Fibroblast of pulmonary artery (primary cell): ENCODE measurements at regions not wholly inside any gene's neighbourhood (a gene's known extent, or its start where the extent isn't known, plus 50 kb on each side); places are given as distances from the start of the nearest gene placed in this dataset.

Source experiments
- DNase-seq: peaks from one replicate; pipeline ENCODE4 v3.0.0-alpha.2; 2010; ENCODE audit warnings: low read depth
- H3K4me3 ChIP-seq: replicated peaks from 2 replicates; pipeline ENCODE4 v1.5.1; 2011; ENCODE audit warnings: low read depth, mild to moderate bottlenecking, control low read depth, low read length, moderate library complexity
- CTCF ChIP-seq: IDR thresholded peaks from 2 replicates; pipeline ENCODE4 v1.5.1; 2011; ENCODE audit warnings: mild to moderate bottlenecking, control low read depth, low read length, inconsistent platforms; ENCODE audit errors: missing control alignments

- no peak overlapping the region for H3K4me3 ChIP-seq
- DNase-seq = no peak
- no peak for TF ChIP-seq CTCF
Measured at GRCh38 chr2:176830362-176830761, 382.2 kb upstream of the HNRNPA3 start.

- H3K4me3 ChIP-seq = no peak overlapping the region
- DNase-seq = no peak
- TF ChIP-seq CTCF = no peak
Measured at GRCh38 chr2:176832086-176832485, 380.5 kb upstream of the HNRNPA3 start.

- TF ChIP-seq CTCF = no peak
- no peak for DNase-seq
- no peak overlapping the region for H3K4me3 ChIP-seq
Measured at GRCh38 chr2:176833671-176834070, 378.9 kb upstream of the HNRNPA3 start.

- no peak for TF ChIP-seq CTCF
- DNase-seq = no peak
Measured at GRCh38 chr2:176834226-176834625, 378.4 kb upstream of the HNRNPA3 start.

GRCh38 chr2:176843208-176843607 is 369.4 kb upstream of the HNRNPA3 start:
- no peak for TF ChIP-seq CTCF

More at GRCh38 chr2:176834226-176834625, 378.4 kb upstream of the HNRNPA3 start:
- H3K4me3 ChIP-seq = no peak overlapping the region

GRCh38 chr2:176844461-176844860 is 368.1 kb upstream of the HNRNPA3 start:
- H3K4me3 ChIP-seq = no peak overlapping the region
- TF ChIP-seq CTCF = no peak
- DNase-seq = no peak

More at GRCh38 chr2:176843208-176843607, 369.4 kb upstream of the HNRNPA3 start:
- H3K4me3 ChIP-seq = no peak overlapping the region
- DNase-seq = no peak

- H3K4me3 ChIP-seq = no peak overlapping the region
- no peak for TF ChIP-seq CTCF
- DNase-seq = no peak
Measured at GRCh38 chr2:176845718-176846117, 366.9 kb upstream of the HNRNPA3 start.
